ENCODE measurements at regions not wholly inside any gene's neighbourhood (a gene's known extent, or its start where the extent isn't known, plus 50 kb on each side); places are given as distances from the start of the nearest gene placed in this dataset.

- DNase-seq, result no peak
Observed at GRCh38 chr20:58600756-58601155, 50.3 kb upstream of the STX16 start.

- no peak for DNase-seq
Observed at GRCh38 chr20:58599966-58600365, 51.1 kb upstream of the STX16 start.

DNA sequence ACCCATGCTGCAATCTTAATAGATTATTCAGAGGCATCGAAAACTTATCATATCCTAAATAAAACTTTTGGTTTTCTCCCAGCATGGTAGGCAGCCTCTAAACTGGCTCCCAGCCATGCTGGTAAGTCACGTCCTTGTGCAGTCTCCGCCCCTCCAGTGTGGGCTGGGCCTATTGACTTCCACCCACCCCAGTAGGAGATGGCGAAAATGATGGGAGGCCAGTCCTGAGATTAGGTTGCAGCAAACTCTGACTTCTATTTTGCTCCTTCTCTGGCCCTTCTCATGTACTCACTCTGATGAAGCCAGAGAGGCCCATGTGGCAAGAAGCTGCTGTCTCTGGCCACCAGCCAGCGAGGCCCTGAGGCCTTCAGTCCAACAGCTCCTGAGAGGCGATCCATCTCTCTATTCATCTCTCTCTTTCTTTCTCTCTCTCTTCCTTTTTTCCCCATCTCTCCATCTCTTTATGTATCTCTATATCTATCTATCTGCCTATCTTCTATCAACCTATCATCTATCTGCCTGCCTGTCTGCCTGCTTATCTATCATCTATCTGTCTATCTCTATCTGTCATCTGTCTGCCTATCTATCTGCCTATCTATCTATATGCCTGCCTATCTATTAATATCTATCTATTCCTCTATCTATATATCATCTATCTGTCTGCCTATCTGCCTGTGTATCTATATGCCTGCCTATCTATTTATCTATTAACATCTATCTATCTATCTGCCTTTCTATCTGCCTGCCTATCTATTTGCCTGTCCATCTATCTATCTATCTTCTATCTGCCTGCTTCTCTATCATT, 52.7 kb upstream of the STX16 start:
- no peak for DNase-seq

- DNase-seq, result no peak
Observed at GRCh38 chr20:58597249-58597891, 53.7 kb upstream of the STX16 start.

DNA sequence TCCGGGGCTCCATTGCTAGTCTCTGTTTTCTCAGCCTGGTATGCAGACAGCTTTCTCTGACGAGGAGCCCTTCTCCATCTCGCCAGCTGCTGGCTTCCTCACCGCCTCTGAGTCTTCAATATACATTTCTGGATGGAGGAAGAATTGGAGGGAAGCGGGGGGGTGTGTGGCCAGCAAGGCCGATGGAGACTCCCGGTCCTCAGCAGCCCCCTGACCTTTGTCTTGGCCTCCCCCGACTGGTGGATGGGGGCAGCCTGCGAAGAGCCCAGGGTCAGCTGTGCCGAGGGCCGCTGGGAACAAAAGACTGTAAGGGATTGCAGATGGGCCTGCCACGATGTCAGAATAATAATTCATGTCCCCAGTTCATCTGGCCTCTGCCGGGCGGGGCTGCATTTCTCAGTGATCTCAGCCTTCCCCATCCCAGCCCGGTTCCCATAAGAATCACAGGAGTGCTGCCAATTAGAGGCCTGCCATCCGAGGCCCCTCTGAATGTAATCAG, 54.3 kb upstream of the STX16 start:
- DNase-seq, result no peak

- DNase-seq, result no peak
Observed at GRCh38 chr20:58596244-58596643, 54.8 kb upstream of the STX16 start.

DNA sequence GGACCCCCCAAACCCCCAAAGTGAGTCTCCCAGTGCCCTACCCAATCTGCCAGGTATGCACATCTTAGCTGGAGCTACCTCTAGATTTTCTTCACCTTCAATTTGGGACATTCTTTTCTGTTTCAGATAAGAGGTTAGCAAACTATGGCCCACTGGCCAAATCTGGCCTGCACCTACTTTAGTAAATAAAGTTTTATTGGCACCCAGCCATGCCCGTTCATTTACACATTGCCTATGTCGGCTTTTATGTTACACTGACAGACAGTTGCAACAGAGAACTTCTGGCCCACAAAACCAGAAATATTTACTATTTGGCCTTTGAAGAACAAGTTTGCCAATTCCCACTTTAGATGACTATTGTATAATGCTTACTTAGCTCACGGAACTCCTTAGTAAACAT, 55.9 kb upstream of the STX16 start:
- DNase-seq, result no peak

GRCh38 chr20:58593880-58594638, 57.0 kb upstream of the STX16 start:
- no peak for DNase-seq

- DNase-seq, result no peak
Observed at GRCh38 chr20:58592076-58592695, 58.9 kb upstream of the STX16 start.

GRCh38 chr20:58590679-58591473, 60.2 kb upstream of the STX16 start:
- peak; percentile 0 for DNase-seq

- no peak for DNase-seq
Observed at GRCh38 chr20:58587467-58587866, 63.6 kb upstream of the STX16 start.

DNA sequence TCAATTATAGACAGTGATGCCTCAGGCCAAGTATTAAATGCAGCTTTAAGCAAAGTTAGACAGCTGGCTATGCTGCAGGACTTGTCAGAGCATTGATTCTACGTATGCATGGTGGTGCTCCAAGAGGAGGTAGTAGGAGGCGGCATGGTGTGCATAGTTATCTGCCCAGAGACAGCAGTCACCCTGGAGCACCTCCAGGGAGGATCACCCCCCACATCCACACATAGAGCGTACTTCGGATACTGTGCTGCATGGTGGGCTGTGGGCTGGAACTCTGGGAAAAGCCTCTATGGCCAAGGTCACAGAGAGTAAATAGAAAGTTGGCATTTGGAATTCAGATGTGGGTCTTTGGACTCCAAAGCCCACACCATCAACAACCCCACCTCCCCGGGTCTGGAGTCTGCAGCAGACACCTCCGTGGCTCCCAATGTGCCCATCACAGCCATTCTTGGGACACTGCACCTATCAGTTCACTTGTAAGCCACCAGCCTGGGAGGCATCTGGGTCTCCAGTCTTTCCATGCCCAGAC, 64.5 kb upstream of the STX16 start:
- DNase-seq, result no peak

DNA sequence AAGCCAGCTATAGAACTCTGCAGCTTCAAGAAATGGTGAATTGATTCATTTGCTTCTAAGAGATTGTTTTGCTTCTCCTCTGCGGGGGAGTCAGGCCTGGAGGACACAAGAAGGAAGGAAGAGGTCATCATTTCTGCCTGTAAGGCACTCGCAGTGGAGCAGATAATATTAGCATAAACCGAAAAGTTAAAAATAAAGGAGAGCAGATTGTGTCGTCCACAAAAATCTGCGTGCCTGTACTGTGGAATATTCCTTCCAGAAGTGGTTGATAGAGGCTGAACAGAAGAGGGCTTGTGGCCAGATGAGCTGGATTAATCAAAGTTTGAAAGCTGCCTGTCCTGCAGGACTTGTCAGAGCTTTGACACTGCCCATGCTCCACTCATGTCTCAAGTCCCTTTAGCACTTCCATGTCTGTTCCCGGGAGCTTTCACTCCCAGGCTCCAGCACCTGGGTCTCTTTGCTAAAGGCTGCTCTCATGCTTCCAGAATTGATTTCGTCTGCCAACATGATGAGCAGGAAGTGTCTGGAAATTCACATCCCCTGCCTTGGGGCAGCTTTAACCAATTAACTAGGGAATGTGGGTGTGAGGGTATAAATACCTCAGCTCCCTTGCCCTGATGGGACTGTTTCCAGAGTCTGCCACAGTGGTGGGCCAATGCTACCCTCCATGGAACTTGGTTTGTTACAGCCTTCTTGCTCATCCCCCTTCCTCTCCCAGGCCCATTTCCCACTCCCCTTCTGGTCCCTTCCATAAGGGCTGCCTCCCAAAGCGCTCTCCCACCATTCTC, 65.1 kb upstream of the STX16 start:
- DNase-seq, result no peak

- no peak for DNase-seq
Observed at GRCh38 chr20:58584881-58585752, 66.0 kb upstream of the STX16 start.

DNA sequence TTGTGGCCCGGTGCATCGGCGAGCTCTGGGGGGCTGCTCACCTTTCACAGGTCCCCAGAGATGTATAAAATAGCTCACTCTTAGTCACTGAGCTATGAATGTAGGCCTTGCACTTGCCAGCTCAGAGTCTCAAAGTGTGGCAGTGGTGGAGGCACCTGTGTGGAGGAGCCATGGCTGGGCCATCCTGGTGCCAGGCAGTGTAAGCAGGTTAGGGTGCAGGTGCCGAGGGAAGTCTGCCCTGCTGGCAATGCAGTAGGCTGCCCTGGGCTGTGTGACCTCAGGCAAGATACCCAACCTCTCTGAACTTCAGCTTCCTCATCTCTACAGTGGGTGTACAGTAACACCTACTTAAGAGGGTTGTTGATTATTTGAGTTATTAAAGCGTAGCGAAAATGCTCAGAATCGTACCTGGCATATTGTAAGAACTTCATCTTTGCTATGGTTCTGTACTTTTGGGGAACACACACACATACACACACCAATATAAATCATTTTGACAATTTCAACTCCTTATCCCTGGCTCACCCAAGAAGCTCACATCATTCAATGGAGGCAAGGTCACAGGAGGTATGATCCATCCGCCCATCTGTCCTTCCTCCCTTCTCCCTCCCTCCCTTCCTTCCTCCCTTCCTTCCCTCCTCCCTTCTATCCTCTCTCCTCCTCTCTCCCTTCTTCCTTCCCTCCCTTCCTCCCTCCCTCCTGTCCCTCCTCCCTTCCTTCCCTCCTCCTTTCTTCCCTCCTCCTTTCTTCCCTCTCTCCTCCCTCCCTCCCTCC, 66.8 kb upstream of the STX16 start:
- no peak for DNase-seq

- no peak for DNase-seq
Observed at GRCh38 chr20:58583586-58583985, 67.5 kb upstream of the STX16 start.

DNA sequence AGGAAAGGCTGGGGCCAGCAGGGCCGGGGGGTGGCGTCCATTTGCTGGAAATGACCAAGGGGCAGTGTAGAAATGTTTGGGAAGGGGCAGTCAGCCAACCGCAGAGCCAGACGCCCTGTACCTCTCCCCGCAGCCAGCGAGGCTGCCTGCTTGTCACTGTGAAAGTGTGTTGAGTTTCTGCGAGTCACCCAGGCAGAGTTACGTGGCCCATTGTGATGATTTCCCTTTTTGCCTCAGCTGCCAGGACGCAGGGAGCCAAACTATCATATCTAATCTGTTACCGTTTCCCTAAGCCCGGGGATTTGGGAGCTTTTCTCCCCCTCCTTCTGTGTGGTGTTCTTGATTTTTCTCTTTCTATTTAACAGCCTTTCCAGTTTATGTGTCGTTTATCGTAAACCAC, 67.9 kb upstream of the STX16 start:
- DNase-seq, result no peak

- DNase-seq, result no peak
Observed at GRCh38 chr20:58580474-58580835, 65.3 kb upstream of the APCDD1L start.

- DNase-seq, result no peak
Observed at GRCh38 chr20:58579819-58580473, 64.7 kb upstream of the APCDD1L start.
